ENCODE measurements at regions not wholly inside any gene's neighbourhood (a gene's known extent, or its start where the extent isn't known, plus 50 kb on each side); places are given as distances from the start of the nearest gene placed in this dataset.

GRCh38 chr4:181595716-181596115, 647.5 kb upstream of the TENM3 start:
- no peak for TF ChIP-seq CTCF (IDR thresholded peaks at IDR 0.05)
- no peak for TF ChIP-seq POLR2A (IDR thresholded peaks at IDR 0.05; ENCODE audit: low read depth)
- no peak for TF ChIP-seq POLR2AphosphoS5 (IDR thresholded peaks at IDR 0.05)
- no peak for TF ChIP-seq EP300 (IDR thresholded peaks at IDR 0.05)

Data from esophagus muscularis mucosa (tissue), 4 donors.